ENCODE measurements at regions not wholly inside any gene's neighbourhood (a gene's known extent, or its start where the extent isn't known, plus 50 kb on each side); places are given as distances from the start of the nearest gene placed in this dataset.

DNA sequence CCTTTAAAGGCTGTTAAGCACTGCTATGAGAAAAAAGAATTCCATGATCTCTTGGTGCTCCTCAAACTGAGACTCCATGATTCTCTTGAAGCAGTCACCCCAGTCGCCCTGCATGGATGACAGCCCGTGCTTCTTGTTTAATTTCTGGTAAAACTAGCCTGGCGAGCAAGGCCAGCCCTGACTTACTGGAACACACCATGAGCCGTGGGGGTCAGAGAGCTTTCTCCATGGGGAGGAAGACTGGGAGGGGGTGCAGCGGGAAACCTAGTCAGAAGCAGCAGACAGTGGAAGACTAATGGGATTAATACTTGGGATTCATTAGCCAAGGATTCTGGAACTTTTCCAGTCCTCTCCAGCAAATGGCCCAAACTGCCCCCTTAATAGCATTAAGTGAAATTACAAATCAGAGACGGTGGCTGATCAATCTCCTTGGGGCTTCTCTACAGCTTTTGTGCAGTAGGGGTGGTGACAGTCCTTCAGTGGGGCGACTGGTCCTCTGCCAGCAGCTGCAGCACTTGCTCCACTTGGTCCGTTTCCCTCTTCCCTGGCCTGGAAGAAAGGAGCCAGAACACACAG is 57.2 kb upstream of the LRRN2 start:
- TF ChIP-seq, protein P1, sequence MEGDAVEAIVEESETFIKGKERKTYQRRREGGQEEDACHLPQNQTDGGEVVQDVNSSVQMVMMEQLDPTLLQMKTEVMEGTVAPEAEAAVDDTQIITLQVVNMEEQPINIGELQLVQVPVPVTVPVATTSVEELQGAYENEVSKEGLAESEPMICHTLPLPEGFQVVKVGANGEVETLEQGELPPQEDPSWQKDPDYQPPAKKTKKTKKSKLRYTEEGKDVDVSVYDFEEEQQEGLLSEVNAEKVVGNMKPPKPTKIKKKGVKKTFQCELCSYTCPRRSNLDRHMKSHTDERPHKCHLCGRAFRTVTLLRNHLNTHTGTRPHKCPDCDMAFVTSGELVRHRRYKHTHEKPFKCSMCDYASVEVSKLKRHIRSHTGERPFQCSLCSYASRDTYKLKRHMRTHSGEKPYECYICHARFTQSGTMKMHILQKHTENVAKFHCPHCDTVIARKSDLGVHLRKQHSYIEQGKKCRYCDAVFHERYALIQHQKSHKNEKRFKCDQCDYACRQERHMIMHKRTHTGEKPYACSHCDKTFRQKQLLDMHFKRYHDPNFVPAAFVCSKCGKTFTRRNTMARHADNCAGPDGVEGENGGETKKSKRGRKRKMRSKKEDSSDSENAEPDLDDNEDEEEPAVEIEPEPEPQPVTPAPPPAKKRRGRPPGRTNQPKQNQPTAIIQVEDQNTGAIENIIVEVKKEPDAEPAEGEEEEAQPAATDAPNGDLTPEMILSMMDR (IDR thresholded peaks at IDR 0.05) = no peak
- no peak for TF ChIP-seq POLR2A (IDR thresholded peaks at IDR 0.05)
